NCI-H748 treated with DMSO at 0.1 percent for 48 hours (cell line): ENCODE measurements at regions not wholly inside any gene's neighbourhood (a gene's known extent, or its start where the extent isn't known, plus 50 kb on each side); places are given as distances from the start of the nearest gene placed in this dataset.

Experiments used
- DNase-seq: peaks from one replicate; lab custom pipeline; 2025; lab: John Stamatoyannopoulos, UW

DNA sequence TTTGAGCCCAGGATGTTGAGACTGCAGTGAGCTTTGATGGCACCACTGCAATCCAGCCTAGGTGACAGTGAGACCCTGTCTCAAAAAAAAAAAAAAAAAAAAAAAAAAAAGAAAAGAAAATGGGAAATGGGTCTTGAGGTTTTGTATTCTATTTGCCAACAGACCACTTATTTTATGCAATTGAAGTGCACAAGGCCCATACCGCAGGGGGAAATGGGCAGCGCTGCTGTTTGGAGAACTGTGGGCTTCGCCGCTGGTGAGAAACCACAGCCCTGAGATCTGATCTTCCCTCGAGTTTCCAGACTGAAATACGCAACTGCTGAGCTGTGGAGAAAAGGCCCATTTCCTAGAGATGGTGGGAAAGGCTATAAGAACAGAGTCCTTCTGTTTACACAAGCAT lies 512.0 kb downstream of the TCERG1L start:
- no peak for DNase-seq

DNA sequence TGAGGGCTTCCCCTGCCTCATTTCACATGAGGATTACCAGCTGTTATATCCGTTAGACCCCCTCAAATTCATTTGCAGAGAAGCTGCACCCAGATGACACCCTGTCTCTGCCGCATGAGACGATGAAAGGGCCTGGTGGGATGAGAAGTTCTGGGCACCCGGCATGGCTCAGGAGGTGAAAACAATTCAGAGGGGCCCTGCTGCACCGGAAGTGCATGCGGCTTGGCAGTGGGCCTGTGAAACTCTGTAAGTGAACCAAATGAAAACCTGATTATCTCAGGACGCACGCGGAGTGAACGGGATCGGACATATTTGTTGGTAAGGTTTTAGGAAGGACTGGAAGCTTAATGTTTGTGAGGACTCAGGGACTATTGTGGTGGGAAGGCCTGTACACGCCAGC lies 511.2 kb downstream of the TCERG1L start:
- DNase-seq, result no peak

DNA sequence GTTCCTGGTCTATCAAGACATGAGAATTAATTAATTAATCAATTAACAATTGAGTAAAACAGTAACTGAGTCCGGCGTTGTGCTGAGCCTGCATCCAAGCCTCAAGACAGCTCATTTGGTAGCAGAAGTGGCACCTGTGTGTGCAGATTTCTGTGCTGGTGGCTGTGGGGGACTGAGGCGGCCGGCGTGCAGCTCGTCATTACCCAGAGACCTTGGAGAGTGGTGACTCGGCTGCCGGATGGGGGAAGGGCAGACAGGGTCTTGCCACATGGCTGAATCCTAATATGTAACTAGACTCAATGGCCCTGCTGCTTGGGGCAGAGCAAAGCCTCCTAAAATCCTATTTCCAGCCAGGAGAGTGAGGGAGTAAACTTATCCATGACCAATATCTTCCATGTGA lies 510.2 kb downstream of the TCERG1L start:
- DNase-seq, result no peak

DNA sequence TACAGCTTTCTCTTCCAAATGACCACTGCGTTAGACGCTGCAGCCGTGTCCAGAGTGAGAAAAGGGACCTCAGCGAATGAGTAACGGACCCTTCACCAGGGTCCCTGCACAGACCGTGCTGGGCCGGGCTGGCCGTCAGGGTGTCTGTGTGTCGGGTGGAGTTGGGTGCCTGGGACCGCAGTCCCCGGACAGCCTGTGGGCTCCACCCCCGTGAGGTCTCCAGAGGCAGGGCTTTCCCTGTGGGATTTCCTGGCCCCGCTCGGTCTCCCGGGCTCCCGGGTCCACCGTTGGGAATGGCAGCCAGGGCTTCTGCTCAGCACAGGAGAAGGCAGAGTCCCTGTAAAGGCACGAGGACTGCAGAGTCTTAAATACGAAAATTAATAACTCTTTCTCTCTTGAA lies 509.7 kb downstream of the TCERG1L start:
- DNase-seq, result no peak

DNA sequence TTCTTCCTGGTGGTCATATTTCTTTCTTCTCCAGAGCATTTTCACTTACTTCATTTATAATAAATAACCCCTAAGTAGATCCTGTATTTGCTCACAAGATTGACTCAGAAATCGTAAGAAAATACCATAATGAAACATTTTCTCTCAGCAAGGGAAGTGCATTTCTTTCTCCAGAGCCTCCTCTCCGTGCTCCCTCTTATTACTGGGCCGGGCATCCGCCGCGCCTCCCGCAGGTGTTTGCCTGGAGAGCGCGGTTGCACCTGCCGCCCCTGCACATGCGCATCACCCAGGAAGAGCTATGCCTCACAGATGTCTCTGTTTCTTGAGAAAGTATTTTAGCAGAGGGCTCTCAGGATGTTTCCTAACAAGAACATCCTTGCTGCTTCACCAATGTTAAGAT lies 509.2 kb downstream of the TCERG1L start:
- DNase-seq, result no peak

DNA sequence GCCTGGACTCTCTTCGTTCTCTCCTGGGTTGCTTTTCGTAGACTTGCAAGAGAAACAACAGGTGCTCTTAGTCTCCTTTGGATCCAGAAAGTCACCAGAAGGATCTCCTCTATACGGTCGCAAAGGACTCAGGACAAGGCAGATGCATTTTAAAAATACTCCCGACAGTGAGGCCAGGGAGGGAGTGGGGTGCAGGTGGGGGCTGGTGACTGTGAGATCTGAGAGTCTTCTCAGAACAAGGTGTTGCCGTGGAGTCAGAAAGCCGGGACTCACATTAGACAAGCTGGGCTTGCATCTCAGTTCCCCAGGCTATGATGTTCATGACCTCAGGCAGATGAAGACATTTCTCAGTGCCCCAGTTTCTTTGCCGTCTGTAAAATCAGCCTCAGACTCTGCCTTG lies 507.2 kb downstream of the TCERG1L start:
- DNase-seq, result no peak

DNA sequence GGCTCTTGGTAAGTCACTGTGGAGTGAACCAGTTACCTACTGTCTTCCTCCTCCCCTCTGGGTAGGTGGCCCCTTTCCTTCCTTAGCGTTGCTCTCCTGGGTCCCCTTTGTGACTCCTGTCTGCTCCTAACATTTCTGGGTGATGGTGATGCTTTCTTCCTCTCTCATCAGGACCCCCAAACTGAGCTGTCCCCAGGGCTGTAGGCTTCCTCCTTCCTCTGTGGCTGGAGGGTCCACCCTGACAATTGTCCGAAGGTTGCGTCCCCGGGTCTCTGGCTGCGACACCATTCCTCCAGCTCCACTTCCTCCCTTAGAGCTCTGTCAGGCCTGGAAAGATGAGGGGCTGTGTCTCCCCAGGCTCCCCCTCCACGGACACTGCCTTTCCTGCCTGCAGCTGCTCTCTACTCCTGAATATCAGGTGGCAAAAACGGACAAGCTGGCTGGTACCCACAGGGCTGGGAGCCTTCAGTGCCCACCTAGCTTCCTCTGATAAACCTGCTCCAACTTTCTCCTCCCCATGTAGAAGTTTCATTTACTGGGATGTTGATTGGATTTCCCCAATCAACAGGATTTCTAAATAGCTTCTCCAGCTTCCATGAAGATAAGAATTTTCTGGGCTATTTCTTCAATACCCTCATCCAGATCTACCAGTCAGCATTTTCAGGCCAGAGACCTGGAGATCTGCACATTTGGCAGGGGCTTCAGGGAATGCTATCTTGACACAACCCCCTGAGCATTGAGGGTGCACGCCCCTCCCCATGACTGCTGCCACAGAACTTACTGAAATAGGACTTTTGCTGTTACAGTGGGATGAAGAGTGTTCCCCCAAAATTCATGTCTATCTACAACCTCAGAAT lies 506.5 kb downstream of the TCERG1L start:
- DNase-seq, result no peak

DNA sequence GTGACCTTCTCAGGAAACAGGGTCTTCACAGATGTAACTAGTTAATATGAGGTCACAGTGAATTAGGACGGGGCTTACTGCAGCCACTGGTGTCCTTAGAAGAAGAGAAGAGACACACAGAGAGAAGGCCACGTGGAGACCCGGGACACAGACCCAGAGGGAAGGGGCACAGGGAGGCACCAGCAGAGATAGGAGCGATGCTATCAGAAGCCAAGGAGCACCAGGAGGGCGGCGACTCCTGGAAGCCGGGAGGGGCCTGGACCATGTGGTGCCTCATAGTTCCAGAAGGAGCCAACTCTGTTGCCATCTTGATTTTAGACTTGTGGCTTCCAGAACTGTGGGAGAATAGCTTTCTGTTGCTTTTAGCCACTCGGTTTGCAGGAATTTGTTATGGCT lies 505.9 kb downstream of the TCERG1L start:
- no peak for DNase-seq

GRCh38 chr10:130806426-130806825 lies 505.1 kb downstream of the TCERG1L start:
- DNase-seq, result no peak

GRCh38 chr10:130807096-130807495 lies 504.4 kb downstream of the TCERG1L start:
- DNase-seq, result no peak

DNA sequence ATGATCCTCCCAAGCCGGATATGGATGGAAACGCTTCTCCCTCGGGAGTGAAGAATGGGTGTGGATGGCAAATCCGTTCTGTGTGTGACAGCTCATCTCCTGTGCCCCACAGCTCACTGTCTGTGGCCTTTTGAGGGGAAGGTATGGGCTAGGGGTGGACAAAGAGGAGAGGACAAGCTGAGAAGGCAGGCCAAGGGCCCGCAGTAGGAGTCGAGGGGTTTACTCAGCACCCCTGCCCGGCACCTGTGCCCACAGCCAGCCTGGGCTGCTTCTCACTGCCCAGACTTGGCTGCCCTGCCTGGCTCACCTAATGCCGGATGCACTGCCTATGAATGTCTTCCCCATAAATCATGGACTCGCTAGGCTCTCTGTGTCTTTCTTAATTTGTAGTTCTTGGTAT lies 503.8 kb downstream of the TCERG1L start:
- DNase-seq, result no peak

GRCh38 chr10:130808243-130808642 lies 503.3 kb downstream of the TCERG1L start:
- no peak for DNase-seq

DNA sequence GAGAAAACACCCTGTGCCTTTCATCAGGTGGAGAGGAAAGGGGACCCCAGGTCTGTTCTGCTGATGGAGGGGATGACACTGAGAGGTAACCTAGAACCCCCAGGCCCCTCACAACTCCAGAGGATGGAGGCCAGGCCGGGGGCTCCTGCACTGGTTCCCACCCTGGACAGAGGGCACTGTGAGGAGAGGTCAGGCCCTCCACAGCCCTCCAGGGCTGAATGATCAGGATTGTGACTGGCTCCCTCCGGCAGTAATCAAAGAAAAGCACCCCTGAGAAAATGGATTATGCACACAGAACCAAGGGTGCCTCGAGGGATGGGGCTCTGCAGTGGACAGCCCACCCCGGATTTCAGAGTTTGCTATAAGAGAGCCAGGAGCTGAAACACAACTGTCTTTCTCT lies 502.8 kb downstream of the TCERG1L start:
- no peak for DNase-seq

GRCh38 chr10:130809181-130809580 lies 502.3 kb downstream of the TCERG1L start:
- no peak for DNase-seq

GRCh38 chr10:130809761-130810515 lies 501.6 kb downstream of the TCERG1L start:
- no peak for DNase-seq

DNA sequence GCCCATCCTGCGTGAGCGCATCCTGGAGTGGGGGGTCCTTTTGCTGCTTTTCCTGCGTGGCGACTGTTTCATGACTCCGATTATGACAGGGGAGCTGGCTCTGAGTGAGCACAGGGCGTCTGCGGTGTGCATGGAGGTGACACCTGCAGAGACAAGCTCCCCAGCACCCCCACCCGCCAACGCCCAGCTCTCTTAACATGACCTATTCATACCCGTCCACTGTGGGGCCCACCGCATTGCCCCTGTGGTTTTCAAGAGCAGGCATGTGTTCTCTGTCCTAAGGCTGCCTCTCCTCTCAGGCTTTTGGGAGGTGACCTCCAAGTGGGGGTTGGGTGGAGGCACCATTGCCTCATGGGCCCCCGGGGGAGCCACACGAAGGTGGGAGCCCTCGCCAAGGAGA lies 500.7 kb downstream of the TCERG1L start:
- DNase-seq, result no peak

GRCh38 chr10:130812381-130813148 lies 499.0 kb downstream of the TCERG1L start:
- DNase-seq, result no peak

DNA sequence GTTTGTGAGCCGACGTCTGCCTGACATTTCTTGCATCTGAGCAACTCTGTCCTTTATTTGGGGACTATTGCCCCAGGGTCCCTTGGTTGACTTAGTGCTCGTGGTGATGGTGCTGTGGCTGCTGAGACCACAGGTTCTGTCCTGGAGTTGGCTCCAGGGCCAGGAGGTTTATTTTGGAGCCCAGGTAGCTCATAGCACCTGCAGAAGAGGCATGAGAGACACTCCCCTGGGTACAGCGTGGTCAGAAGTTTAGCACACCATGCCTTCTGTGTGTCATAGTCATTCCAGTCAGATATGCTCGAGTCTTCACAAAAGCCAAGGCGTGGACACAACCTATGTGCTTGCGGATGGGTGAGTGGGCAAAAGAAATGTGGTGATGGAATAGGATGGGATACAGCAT lies 496.9 kb downstream of the TCERG1L start:
- DNase-seq, result no peak

- no peak for DNase-seq
Measured at GRCh38 chr10:130816116-130816901, 495.2 kb downstream of the TCERG1L start.

GRCh38 chr10:130817046-130817624 lies 494.4 kb downstream of the TCERG1L start:
- DNase-seq, result no peak

- DNase-seq, result no peak
Measured at GRCh38 chr10:130817674-130818073, 493.8 kb downstream of the TCERG1L start.
